ENCODE measurements at regions not wholly inside any gene's neighbourhood (a gene's known extent, or its start where the extent isn't known, plus 50 kb on each side); places are given as distances from the start of the nearest gene placed in this dataset.
"Not testable (repeated sequence)": the region's sequence is repeated elsewhere in the genome, so short reads cannot be mapped to it uniquely, and the experiment has no call there.

GRCh38 chr4:12071316-12071715 lies 642.6 kb upstream of the HS3ST1 start:
- DNase-seq (ENCODE audit: low spot score), result no peak

- DNase-seq (ENCODE audit: low spot score), result no peak
Measured at GRCh38 chr4:12053966-12054365, 625.3 kb upstream of the HS3ST1 start.

- no peak for DNase-seq (ENCODE audit: low spot score)
Measured at GRCh38 chr4:12053556-12053955, 624.9 kb upstream of the HS3ST1 start.

- DNase-seq (ENCODE audit: low spot score), result no peak
Measured at GRCh38 chr4:12050357-12050756, 621.7 kb upstream of the HS3ST1 start.

- DNase-seq (ENCODE audit: low spot score), result no peak
Measured at GRCh38 chr4:12042818-12043217, 614.1 kb upstream of the HS3ST1 start.

- peak; percentile 24 for DNase-seq (ENCODE audit: low spot score)
Measured at GRCh38 chr4:12041828-12042227, 613.1 kb upstream of the HS3ST1 start.

GRCh38 chr4:12036450-12036849 lies 607.8 kb upstream of the HS3ST1 start:
- no peak for DNase-seq (ENCODE audit: low spot score)

- no peak for DNase-seq (ENCODE audit: low spot score)
Measured at GRCh38 chr4:12028258-12028657, 599.6 kb upstream of the HS3ST1 start.

- DNase-seq (ENCODE audit: low spot score), result no peak
Measured at GRCh38 chr4:12022409-12022808, 593.7 kb upstream of the HS3ST1 start.

GRCh38 chr4:12016729-12017128 lies 588.0 kb upstream of the HS3ST1 start:
- DNase-seq (ENCODE audit: low spot score), result no peak

- no peak for DNase-seq (ENCODE audit: low spot score)
Measured at GRCh38 chr4:12005471-12005870, 576.8 kb upstream of the HS3ST1 start.

GRCh38 chr4:11996581-11996980 lies 567.9 kb upstream of the HS3ST1 start:
- DNase-seq (ENCODE audit: low spot score), result not testable (repeated sequence)

- DNase-seq (ENCODE audit: low spot score), result no peak
Measured at GRCh38 chr4:11976726-11977263, 548.1 kb upstream of the HS3ST1 start.

GRCh38 chr4:11973270-11973669 lies 544.6 kb upstream of the HS3ST1 start:
- DNase-seq (ENCODE audit: low spot score), result no peak

GRCh38 chr4:11970754-11971153 lies 542.1 kb upstream of the HS3ST1 start:
- DNase-seq (ENCODE audit: low spot score), result no peak

GRCh38 chr4:11966782-11967181 lies 538.1 kb upstream of the HS3ST1 start:
- no peak for DNase-seq (ENCODE audit: low spot score)

GRCh38 chr4:11954093-11954492 lies 525.4 kb upstream of the HS3ST1 start:
- peak; percentile 52 for DNase-seq (ENCODE audit: low spot score)

- DNase-seq (ENCODE audit: low spot score), result no peak
Measured at GRCh38 chr4:11949355-11949754, 520.7 kb upstream of the HS3ST1 start.

- not testable (repeated sequence) for DNase-seq (ENCODE audit: low spot score)
Measured at GRCh38 chr4:11947629-11948028, 518.9 kb upstream of the HS3ST1 start.

GRCh38 chr4:11937941-11938340 lies 509.2 kb upstream of the HS3ST1 start:
- DNase-seq (ENCODE audit: low spot score), result no peak

- DNase-seq (ENCODE audit: low spot score), result no peak
Measured at GRCh38 chr4:11931266-11931820, 502.6 kb upstream of the HS3ST1 start.

- DNase-seq (ENCODE audit: low spot score), result no peak
Measured at GRCh38 chr4:11929080-11929479, 500.4 kb upstream of the HS3ST1 start.

- no peak for DNase-seq (ENCODE audit: low spot score)
Measured at GRCh38 chr4:11919316-11919715, 490.6 kb upstream of the HS3ST1 start.

GRCh38 chr4:11914406-11914805 lies 485.7 kb upstream of the HS3ST1 start:
- DNase-seq (ENCODE audit: low spot score), result no peak

Measured in pons (tissue), 1 donor.